ENCODE measurements at regions not wholly inside any gene's neighbourhood (a gene's known extent, or its start where the extent isn't known, plus 50 kb on each side); places are given as distances from the start of the nearest gene placed in this dataset.

DNA sequence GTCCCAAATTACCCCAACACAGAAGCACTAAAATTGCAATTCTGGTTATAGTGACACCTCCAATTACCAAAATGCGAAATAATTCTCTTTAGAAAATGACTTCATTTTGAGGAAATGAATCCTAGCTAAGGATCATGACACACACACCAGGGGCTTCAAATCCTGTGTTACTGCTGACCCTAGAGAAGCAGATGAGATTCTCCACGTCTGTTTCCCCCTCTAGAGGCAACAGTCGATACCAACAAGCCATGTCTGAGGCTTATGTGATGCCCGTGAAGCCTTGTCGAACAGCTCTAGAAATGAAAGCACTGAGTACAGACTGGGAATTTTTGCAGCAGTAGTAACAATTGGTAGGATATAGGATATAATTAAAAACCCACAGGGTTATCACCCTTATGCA, 153.6 kb upstream of the TMTC4 start:
- TF ChIP-seq, protein P1, sequence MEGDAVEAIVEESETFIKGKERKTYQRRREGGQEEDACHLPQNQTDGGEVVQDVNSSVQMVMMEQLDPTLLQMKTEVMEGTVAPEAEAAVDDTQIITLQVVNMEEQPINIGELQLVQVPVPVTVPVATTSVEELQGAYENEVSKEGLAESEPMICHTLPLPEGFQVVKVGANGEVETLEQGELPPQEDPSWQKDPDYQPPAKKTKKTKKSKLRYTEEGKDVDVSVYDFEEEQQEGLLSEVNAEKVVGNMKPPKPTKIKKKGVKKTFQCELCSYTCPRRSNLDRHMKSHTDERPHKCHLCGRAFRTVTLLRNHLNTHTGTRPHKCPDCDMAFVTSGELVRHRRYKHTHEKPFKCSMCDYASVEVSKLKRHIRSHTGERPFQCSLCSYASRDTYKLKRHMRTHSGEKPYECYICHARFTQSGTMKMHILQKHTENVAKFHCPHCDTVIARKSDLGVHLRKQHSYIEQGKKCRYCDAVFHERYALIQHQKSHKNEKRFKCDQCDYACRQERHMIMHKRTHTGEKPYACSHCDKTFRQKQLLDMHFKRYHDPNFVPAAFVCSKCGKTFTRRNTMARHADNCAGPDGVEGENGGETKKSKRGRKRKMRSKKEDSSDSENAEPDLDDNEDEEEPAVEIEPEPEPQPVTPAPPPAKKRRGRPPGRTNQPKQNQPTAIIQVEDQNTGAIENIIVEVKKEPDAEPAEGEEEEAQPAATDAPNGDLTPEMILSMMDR (IDR thresholded peaks at IDR 0.05; ENCODE audit: low read depth, low read length, missing input control), result no peak
- TF ChIP-seq, protein P2, sequence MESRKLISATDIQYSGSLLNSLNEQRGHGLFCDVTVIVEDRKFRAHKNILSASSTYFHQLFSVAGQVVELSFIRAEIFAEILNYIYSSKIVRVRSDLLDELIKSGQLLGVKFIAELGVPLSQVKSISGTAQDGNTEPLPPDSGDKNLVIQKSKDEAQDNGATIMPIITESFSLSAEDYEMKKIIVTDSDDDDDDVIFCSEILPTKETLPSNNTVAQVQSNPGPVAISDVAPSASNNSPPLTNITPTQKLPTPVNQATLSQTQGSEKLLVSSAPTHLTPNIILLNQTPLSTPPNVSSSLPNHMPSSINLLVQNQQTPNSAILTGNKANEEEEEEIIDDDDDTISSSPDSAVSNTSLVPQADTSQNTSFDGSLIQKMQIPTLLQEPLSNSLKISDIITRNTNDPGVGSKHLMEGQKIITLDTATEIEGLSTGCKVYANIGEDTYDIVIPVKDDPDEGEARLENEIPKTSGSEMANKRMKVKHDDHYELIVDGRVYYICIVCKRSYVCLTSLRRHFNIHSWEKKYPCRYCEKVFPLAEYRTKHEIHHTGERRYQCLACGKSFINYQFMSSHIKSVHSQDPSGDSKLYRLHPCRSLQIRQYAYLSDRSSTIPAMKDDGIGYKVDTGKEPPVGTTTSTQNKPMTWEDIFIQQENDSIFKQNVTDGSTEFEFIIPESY (IDR thresholded peaks at IDR 0.05), result no peak
- TF ChIP-seq RAD21 (IDR thresholded peaks at IDR 0.05), result peak; percentile 40 to 63

Data from liver (tissue), 3 donors.